ENCODE measurements at regions not wholly inside any gene's neighbourhood (a gene's known extent, or its start where the extent isn't known, plus 50 kb on each side); places are given as distances from the start of the nearest gene placed in this dataset.
"Not testable (repeated sequence)": the region's sequence is repeated elsewhere in the genome, so short reads cannot be mapped to it uniquely, and the experiment has no call there.

- no peak for FAIRE-seq
These were observed 818.1 kb upstream of the SOX11 start for GRCh38 chr2:4873876-4874593.

- FAIRE-seq: no peak
These were observed 809.8 kb upstream of the SOX11 start for GRCh38 chr2:4882421-4882820.

GRCh38 chr2:4882941-4883340, 809.2 kb upstream of the SOX11 start:
- no peak for FAIRE-seq

- no peak for FAIRE-seq
These were observed 808.8 kb upstream of the SOX11 start for GRCh38 chr2:4883375-4883774.

- no peak for FAIRE-seq
These were observed 808.0 kb upstream of the SOX11 start for GRCh38 chr2:4884117-4884571.

GRCh38 chr2:4891394-4891793, 800.8 kb upstream of the SOX11 start:
- no peak for FAIRE-seq

- no peak for FAIRE-seq
These were observed 796.8 kb upstream of the SOX11 start for GRCh38 chr2:4895371-4895770.

GRCh38 chr2:4898706-4899105, 793.5 kb upstream of the SOX11 start:
- no peak for FAIRE-seq

GRCh38 chr2:4900242-4900641, 791.9 kb upstream of the SOX11 start:
- no peak for FAIRE-seq

GRCh38 chr2:4900861-4901770, 791.1 kb upstream of the SOX11 start:
- no peak for FAIRE-seq

- FAIRE-seq: no peak
These were observed 788.4 kb upstream of the SOX11 start for GRCh38 chr2:4903656-4904348.

GRCh38 chr2:4908461-4908860, 783.7 kb upstream of the SOX11 start:
- FAIRE-seq: no peak

GRCh38 chr2:4909346-4910009, 782.7 kb upstream of the SOX11 start:
- no peak for FAIRE-seq

GRCh38 chr2:4914036-4914435, 778.1 kb upstream of the SOX11 start:
- no peak for FAIRE-seq

GRCh38 chr2:4914551-4914950, 777.6 kb upstream of the SOX11 start:
- FAIRE-seq: no peak

GRCh38 chr2:4915357-4915756, 776.8 kb upstream of the SOX11 start:
- FAIRE-seq: no peak

- FAIRE-seq: no peak
These were observed 776.1 kb upstream of the SOX11 start for GRCh38 chr2:4916094-4916493.

GRCh38 chr2:4930704-4931103, 761.5 kb upstream of the SOX11 start:
- FAIRE-seq: no peak

GRCh38 chr2:4931721-4932365, 760.3 kb upstream of the SOX11 start:
- FAIRE-seq: no peak

- FAIRE-seq: not testable (repeated sequence)
These were observed 756.9 kb upstream of the SOX11 start for GRCh38 chr2:4935291-4935690.

- FAIRE-seq: no peak
These were observed 754.6 kb upstream of the SOX11 start for GRCh38 chr2:4937550-4937949.

- FAIRE-seq: no peak
These were observed 754.0 kb upstream of the SOX11 start for GRCh38 chr2:4938206-4938605.

Measured in endometrium (tissue), 2 donors.